GM12891 (cell line): ENCODE measurements at regions not wholly inside any gene's neighbourhood (a gene's known extent, or its start where the extent isn't known, plus 50 kb on each side); places are given as distances from the start of the nearest gene placed in this dataset.

Experiments
- POLR2A ChIP-seq: IDR thresholded peaks from 2 replicates; pipeline ENCODE4 v1.6.1; 2011; ENCODE audit warnings: low read depth, low read length, control low read depth
- POLR2AphosphoS5 ChIP-seq: IDR thresholded peaks from 2 replicates; pipeline ENCODE4 v1.6.1; 2011; ENCODE audit warnings: low read depth, low read length, control low read depth
- SPI1 ChIP-seq: IDR thresholded peaks from 2 replicates; pipeline ENCODE4 v1.6.1; 2011; ENCODE audit warnings: low read depth, low read length, control low read depth

DNA sequence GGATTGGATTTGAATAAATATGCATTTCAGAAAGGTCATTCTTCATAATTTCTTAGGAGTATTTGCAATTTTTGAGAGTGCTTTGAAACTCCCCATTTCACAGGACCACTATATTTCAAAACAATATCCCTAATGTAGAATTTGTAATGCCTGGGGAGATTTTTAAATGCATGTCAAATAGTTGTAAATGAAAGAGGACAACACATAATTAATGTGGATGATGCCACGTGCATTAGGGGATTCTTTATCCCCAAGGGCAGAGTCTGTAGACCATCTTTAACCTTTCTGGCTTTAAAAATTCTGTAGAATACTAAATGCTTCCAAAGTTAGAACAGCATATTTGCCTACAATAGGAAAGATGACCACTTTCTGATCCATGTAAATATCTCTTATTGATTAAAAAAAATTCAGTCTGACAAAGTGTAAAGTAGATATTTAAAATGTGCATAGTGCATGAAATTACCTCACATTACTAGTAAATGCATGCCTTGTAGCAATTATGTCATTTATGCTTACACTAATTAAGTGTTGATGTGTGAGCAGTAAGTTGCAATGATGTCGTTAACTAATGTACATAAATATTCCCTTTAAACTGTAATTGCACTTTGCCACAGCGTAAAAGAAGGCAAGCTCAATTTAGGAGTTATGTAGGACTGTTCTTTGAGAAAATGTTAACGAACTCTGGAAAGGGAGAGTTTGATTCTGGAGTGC, 416.1 kb downstream of the PSAT1 start:
- TF ChIP-seq POLR2AphosphoS5 (no peak), POLR2A (no peak), SPI1 (no peak)
